ENCODE measurements at regions not wholly inside any gene's neighbourhood (a gene's known extent, or its start where the extent isn't known, plus 50 kb on each side); places are given as distances from the start of the nearest gene placed in this dataset.

DNA sequence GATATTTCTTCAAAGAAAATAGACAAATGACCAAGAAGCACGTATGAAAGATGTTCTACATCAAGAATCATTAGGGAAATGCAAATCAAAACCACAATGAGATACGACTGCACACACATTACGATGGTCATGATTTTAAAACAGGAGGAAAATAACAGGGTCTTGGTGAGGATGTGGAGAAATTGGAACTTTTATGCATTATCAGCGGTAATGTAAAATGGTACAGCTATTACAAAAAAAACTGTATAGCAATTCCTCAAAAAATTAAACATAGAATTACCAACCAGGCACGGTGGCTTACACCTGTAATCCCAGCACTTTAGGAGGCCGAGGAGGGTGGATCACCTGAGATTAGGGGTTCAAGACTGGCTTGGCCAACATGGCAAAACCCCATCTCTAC is 178.8 kb upstream of the NEBL start:
- 22% methylated on average over 6 of the region's 6 CpGs for whole genome bisulfite sequencing (ENCODE audit: insufficient coverage, insufficient replicate concordance, low lambda C conversion rate, missing lambda C conversion rate)
- Histone ChIP-seq H2AFZ (ENCODE audit: control insufficient read depth, low read depth, low read length) (no peak overlapping the region), H3K9me3 (replicated peaks; ENCODE audit: control insufficient read depth, insufficient read depth, low read length) (no peaks in the 10 kb centered on the region), H3K9ac (ENCODE audit: control insufficient read depth, insufficient read depth, low read length) (no peak overlapping the region), H4K20me1 (ENCODE audit: control insufficient read depth, insufficient read depth) (no peaks in the 10 kb centered on the region), H3K4me1 (ENCODE audit: control insufficient read depth, insufficient read depth, low read length) (no peaks in the 10 kb centered on the region), H3K4me2 (ENCODE audit: control insufficient read depth, insufficient read depth) (no peak overlapping the region), H3K27me3 (replicated peaks in 1 of 2; ENCODE audit: control insufficient read depth in 2 of 2, insufficient read depth in 2 of 2, low read length in 1 of 2) (no peaks in the 10 kb centered on the region; a peak in 2 of 4 replicates), H3K36me3 (ENCODE audit: control insufficient read depth in 2 of 2, insufficient read depth in 2 of 2, low read length in 1 of 2) (no peaks in the 10 kb centered on the region), H3K27ac (ENCODE audit: control insufficient read depth, insufficient read depth) (no peak overlapping the region), H3K4me3 (no peak overlapping the region), H3K79me2 (ENCODE audit: control insufficient read depth, insufficient read depth, low read length) (no peaks in the 10 kb centered on the region)
- ChIA-PET RAD21 (ENCODE audit: unreplicated experiment) (no interaction called here), CTCF (interaction anchor here (0.6 kb wide), 1 partner anchor 718 kb away, joined by 3 read pairs; no protein-coding TSS in a partner anchor), SMC1A (ENCODE audit: uncharacterized antibody, unreplicated experiment) (interaction anchor here (0.9 kb wide), 1 partner anchor 18 kb away, joined by 3 read pairs; no protein-coding TSS in a partner anchor), POLR2A (no interaction called here)
- TF ChIP-seq ZNF622 (IDR thresholded peaks at IDR 0.05) (no peak), MTA2 (IDR thresholded peaks at IDR 0.05; ENCODE audit: low read depth) (no peak), HDAC2 (IDR thresholded peaks at IDR 0.05) (no peak), HDGF (IDR thresholded peaks at IDR 0.05) (no peak), NR2F1 (conservative IDR thresholded peaks at IDR 0.05) (no peak), SPI1 (IDR thresholded peaks at IDR 0.05; ENCODE audit: borderline replicate concordance, insufficient read depth, low read depth, low read length) (no peak), SP1 (IDR thresholded peaks at IDR 0.05; ENCODE audit: low read depth, low read length) (no peak), EED (IDR thresholded peaks at IDR 0.05; ENCODE audit: low read depth) (no peak), RB1 (IDR thresholded peaks at IDR 0.05; ENCODE audit: borderline replicate concordance) (no peak), YY1 (IDR thresholded peaks at IDR 0.05; ENCODE audit: low read depth, low read length) (no peak), PAX5 (IDR thresholded peaks at IDR 0.05; ENCODE audit: borderline replicate concordance, low read depth, low read length) (no peak), EGR1 (IDR thresholded peaks at IDR 0.05; ENCODE audit: borderline replicate concordance in 1 of 2, low read depth in 2 of 2, low read length in 2 of 2) (no peak)
- TF ChIP-seq, protein P1, sequence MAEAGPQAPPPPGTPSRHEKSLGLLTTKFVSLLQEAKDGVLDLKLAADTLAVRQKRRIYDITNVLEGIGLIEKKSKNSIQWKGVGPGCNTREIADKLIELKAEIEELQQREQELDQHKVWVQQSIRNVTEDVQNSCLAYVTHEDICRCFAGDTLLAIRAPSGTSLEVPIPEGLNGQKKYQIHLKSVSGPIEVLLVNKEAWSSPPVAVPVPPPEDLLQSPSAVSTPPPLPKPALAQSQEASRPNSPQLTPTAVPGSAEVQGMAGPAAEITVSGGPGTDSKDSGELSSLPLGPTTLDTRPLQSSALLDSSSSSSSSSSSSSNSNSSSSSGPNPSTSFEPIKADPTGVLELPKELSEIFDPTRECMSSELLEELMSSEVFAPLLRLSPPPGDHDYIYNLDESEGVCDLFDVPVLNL (IDR thresholded peaks at IDR 0.05; ENCODE audit: low read depth, low read length), result no peak
- TF ChIP-seq, protein P2, sequence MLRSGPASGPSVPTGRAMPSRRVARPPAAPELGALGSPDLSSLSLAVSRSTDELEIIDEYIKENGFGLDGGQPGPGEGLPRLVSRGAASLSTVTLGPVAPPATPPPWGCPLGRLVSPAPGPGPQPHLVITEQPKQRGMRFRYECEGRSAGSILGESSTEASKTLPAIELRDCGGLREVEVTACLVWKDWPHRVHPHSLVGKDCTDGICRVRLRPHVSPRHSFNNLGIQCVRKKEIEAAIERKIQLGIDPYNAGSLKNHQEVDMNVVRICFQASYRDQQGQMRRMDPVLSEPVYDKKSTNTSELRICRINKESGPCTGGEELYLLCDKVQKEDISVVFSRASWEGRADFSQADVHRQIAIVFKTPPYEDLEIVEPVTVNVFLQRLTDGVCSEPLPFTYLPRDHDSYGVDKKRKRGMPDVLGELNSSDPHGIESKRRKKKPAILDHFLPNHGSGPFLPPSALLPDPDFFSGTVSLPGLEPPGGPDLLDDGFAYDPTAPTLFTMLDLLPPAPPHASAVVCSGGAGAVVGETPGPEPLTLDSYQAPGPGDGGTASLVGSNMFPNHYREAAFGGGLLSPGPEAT (IDR thresholded peaks at IDR 0.05; ENCODE audit: low read depth), result no peak
- TF ChIP-seq, protein P3, sequence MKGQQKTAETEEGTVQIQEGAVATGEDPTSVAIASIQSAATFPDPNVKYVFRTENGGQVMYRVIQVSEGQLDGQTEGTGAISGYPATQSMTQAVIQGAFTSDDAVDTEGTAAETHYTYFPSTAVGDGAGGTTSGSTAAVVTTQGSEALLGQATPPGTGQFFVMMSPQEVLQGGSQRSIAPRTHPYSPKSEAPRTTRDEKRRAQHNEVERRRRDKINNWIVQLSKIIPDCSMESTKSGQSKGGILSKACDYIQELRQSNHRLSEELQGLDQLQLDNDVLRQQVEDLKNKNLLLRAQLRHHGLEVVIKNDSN (IDR thresholded peaks at IDR 0.05; ENCODE audit: borderline replicate concordance, extremely low read length, insufficient read depth, low read depth, low read length), result no peak
- TF ChIP-seq, protein P4, sequence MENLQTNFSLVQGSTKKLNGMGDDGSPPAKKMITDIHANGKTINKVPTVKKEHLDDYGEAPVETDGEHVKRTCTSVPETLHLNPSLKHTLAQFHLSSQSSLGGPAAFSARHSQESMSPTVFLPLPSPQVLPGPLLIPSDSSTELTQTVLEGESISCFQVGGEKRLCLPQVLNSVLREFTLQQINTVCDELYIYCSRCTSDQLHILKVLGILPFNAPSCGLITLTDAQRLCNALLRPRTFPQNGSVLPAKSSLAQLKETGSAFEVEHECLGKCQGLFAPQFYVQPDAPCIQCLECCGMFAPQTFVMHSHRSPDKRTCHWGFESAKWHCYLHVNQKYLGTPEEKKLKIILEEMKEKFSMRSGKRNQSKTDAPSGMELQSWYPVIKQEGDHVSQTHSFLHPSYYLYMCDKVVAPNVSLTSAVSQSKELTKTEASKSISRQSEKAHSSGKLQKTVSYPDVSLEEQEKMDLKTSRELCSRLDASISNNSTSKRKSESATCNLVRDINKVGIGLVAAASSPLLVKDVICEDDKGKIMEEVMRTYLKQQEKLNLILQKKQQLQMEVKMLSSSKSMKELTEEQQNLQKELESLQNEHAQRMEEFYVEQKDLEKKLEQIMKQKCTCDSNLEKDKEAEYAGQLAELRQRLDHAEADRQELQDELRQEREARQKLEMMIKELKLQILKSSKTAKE (IDR thresholded peaks at IDR 0.05; ENCODE audit: low read depth, poor library complexity, severe bottlenecking), result no peak
- intact Hi-C loops (cut with micrococcal nuclease; ENCODE audit: unreplicated experiment), result loop anchor here (5.0 to 10.0 kb wide), 3 partner anchors 219 to 876 kb away; no protein-coding TSS in a partner anchor
- FAIRE-seq, result no peak
- no peak for ATAC-seq
- BruUV-seq (replicated peaks), result no TSS peak
- DNase-seq (ENCODE audit: low read depth, low spot score), result no peak
- in situ Hi-C loops (cut with MboI), result loop anchor here (25.0 kb wide), 1 partner anchor 886 kb away; no protein-coding TSS in a partner anchor
